ENCODE measurements at regions not wholly inside any gene's neighbourhood (a gene's known extent, or its start where the extent isn't known, plus 50 kb on each side); places are given as distances from the start of the nearest gene placed in this dataset.

DNA sequence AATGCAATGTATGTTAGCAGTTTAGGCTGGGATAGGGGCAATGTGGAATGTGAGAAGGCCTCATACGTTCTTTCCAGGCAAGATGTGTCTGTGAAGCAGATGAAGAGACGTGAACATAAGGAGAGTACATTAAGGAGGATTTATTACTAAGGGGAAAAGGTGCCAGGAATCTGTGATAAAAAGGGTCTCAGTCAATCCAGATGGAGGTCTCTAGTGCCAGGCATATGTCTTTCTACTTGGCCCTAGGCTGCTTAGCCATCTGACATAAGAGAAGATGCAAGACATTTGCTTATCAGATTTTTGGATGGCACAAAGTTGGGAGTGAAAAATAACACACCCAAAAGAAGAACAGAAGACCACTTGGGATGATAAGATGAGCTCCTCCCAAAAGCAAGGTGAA is 93.0 kb upstream of the PRKG2 start:
- TF ChIP-seq, protein P1, sequence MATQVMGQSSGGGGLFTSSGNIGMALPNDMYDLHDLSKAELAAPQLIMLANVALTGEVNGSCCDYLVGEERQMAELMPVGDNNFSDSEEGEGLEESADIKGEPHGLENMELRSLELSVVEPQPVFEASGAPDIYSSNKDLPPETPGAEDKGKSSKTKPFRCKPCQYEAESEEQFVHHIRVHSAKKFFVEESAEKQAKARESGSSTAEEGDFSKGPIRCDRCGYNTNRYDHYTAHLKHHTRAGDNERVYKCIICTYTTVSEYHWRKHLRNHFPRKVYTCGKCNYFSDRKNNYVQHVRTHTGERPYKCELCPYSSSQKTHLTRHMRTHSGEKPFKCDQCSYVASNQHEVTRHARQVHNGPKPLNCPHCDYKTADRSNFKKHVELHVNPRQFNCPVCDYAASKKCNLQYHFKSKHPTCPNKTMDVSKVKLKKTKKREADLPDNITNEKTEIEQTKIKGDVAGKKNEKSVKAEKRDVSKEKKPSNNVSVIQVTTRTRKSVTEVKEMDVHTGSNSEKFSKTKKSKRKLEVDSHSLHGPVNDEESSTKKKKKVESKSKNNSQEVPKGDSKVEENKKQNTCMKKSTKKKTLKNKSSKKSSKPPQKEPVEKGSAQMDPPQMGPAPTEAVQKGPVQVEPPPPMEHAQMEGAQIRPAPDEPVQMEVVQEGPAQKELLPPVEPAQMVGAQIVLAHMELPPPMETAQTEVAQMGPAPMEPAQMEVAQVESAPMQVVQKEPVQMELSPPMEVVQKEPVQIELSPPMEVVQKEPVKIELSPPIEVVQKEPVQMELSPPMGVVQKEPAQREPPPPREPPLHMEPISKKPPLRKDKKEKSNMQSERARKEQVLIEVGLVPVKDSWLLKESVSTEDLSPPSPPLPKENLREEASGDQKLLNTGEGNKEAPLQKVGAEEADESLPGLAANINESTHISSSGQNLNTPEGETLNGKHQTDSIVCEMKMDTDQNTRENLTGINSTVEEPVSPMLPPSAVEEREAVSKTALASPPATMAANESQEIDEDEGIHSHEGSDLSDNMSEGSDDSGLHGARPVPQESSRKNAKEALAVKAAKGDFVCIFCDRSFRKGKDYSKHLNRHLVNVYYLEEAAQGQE (IDR thresholded peaks at IDR 0.05; ENCODE audit: insufficient read depth in 1 of 2, low read depth in 2 of 2, low read length in 2 of 2): no peak
- TF ChIP-seq FOXP2 (optimal IDR thresholded peaks at IDR 0.05; ENCODE audit: borderline replicate concordance, extremely low read depth, extremely low read length, insufficient read depth): no peak
- no peak for TF ChIP-seq POLR2AphosphoS5 (IDR thresholded peaks at IDR 0.05; ENCODE audit: low read depth, low read length)

DNA sequence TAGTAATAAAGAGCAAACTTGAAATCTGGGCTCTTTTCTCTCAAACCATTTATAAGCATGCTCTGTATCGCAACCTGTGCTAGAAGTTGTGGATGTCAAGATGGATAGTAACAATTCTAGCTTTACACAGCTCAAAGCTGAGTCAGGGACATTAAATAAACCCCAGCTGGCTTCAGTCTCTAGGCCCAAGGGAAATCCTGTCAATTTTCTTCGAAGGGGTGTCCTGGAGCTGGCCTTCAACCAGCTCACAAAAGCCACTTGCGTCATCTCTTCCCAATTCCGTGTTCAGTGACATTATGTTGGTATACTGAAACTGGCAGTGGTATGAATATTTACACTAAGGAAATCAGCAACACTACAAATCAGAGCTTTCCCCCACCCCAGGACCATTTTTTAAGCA is 89.8 kb upstream of the PRKG2 start:
- TF ChIP-seq TAF1 (IDR thresholded peaks at IDR 0.05; ENCODE audit: borderline replicate concordance, insufficient read depth, low read length) (no peak), POLR2AphosphoS5 (IDR thresholded peaks at IDR 0.05; ENCODE audit: low read depth, low read length) (no peak), FOXP2 (optimal IDR thresholded peaks at IDR 0.05; ENCODE audit: borderline replicate concordance, extremely low read depth, extremely low read length, insufficient read depth) (no peak), SIN3A (IDR thresholded peaks at IDR 0.05; ENCODE audit: borderline replicate concordance, insufficient read depth, low read length) (no peak)
- TF ChIP-seq, protein P1 (IDR thresholded peaks at IDR 0.05; ENCODE audit: insufficient read depth in 1 of 2, low read depth in 2 of 2, low read length in 2 of 2): no peak

DNA sequence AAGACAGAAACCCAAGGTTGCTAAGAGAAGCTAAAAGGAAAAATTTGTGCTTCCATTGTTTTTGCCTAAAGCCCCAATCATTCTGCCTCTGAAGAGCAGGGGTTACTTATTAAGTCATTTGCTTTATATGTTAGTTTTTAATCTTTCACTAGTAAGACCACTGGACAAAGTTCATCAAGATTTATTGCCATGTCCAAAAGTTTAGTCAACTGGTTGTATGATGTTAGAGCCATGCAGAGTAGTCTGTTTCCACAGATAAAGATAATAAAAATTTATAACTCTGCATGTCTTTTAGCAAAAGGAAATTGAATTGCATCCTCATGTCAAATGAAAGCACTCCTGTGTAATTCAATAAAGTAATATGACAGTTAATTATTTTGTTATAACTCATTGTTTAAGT is 75.8 kb upstream of the PRKG2 start:
- TF ChIP-seq FOXP2 (optimal IDR thresholded peaks at IDR 0.05; ENCODE audit: borderline replicate concordance, extremely low read depth, extremely low read length, insufficient read depth): no peak
- no peak for TF ChIP-seq SIN3A (IDR thresholded peaks at IDR 0.05; ENCODE audit: borderline replicate concordance, insufficient read depth, low read length)
- no peak for TF ChIP-seq POLR2AphosphoS5 (IDR thresholded peaks at IDR 0.05; ENCODE audit: low read depth, low read length)
- TF ChIP-seq TAF1 (IDR thresholded peaks at IDR 0.05; ENCODE audit: borderline replicate concordance, insufficient read depth, low read length): no peak
- TF ChIP-seq, protein P1 (IDR thresholded peaks at IDR 0.05; ENCODE audit: insufficient read depth in 1 of 2, low read depth in 2 of 2, low read length in 2 of 2): no peak

DNA sequence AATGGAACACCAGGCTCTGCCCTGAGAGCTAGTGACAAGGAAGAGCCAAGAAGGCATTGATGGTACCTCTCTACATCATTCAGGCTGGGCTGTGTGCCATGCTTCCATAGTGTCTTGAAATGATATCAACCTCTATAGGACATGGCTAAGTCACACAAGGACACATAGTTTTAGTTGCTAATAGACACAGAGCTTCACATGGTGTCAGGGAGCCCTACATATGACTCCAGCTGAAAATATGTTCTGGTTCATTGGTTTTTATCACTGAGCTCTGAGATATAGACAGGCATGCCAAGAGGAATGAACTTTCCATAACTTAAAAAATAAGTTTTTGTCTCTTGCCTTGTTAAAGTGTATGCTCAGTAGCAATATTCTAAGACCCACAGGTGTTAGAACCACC is 72.1 kb upstream of the PRKG2 start:
- TF ChIP-seq POLR2AphosphoS5 (IDR thresholded peaks at IDR 0.05; ENCODE audit: low read depth, low read length) (no peak), SIN3A (IDR thresholded peaks at IDR 0.05; ENCODE audit: borderline replicate concordance, insufficient read depth, low read length) (no peak), TAF1 (IDR thresholded peaks at IDR 0.05; ENCODE audit: borderline replicate concordance, insufficient read depth, low read length) (no peak), FOXP2 (optimal IDR thresholded peaks at IDR 0.05; ENCODE audit: borderline replicate concordance, extremely low read depth, extremely low read length, insufficient read depth) (no peak)
- TF ChIP-seq, protein P1 (IDR thresholded peaks at IDR 0.05; ENCODE audit: insufficient read depth in 1 of 2, low read depth in 2 of 2, low read length in 2 of 2): no peak

DNA sequence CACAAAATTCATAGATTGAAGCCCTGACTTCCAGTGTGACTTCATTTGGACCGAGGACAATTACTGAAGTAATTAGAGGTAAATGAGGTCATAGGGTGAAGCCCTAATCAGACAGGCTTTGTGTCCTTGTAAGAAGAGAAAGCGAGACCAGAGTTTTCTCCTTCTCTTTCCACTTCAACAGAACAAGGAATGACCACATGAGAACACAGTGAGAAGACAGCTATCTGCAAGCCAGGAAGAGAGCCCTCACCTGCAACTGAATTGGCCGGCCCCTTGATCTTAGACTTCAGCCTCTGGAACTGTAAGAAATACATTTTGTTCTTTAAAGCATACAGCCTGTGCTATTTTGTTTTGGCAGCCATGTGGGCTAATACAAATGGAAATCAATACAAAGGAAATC is 67.1 kb upstream of the PRKG2 start:
- TF ChIP-seq FOXP2 (optimal IDR thresholded peaks at IDR 0.05; ENCODE audit: borderline replicate concordance, extremely low read depth, extremely low read length, insufficient read depth): no peak

Measured in PFSK-1 (cell line).